Esophagus muscularis mucosa (tissue), 3 donors: ENCODE measurements at regions not wholly inside any gene's neighbourhood (a gene's known extent, or its start where the extent isn't known, plus 50 kb on each side); places are given as distances from the start of the nearest gene placed in this dataset.

Source experiments
- CTCF ChIP-seq, 3 experiments: fragments of 200-600 bp in 2 of 3; fragments of 450-650 bp in 1 of 3; sonication (generic) in 2 of 3; IDR thresholded peaks; one replicate each; pipeline ENCODE4 v1.5.1; 2017 to 2019; ENCODE audit warnings: antibody characterized with exemption in 3 of 3, mild to moderate bottlenecking in 2 of 3, moderate library complexity in 1 of 3
- POLR2A ChIP-seq: fragments of 450-650 bp; IDR thresholded peaks from one replicate; pipeline ENCODE4 v1.6.1; 2017; ENCODE audit warnings: antibody characterized with exemption, moderate library complexity, mild to moderate bottlenecking, low read depth

GRCh38 chr21:18152371-18152770 is 92.3 kb upstream of the CHODL start:
- TF ChIP-seq POLR2A (no peak), CTCF (IDR thresholded peaks at IDR 0.05) (no peak)
